ENCODE measurements at regions not wholly inside any gene's neighbourhood (a gene's known extent, or its start where the extent isn't known, plus 50 kb on each side); places are given as distances from the start of the nearest gene placed in this dataset.

DNA sequence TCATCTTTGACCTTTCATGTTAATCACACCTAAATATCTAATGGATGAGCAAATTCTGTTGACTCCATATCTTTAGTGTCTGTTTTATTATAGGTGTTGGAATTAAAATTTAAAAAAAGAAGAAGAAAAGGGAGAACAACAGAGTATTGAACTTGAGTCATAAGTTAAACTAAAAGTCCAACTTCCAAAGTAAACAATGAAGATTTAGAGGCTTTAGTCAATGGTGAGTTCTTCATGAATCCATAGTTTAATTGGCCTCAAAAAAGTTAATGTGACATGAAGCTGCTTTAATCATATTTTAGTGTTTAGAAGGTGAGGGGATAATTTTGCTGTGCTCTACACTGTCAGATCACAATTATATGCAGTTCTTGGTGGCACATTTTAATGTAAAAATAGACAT, 288.2 kb upstream of the RORA start:
- TF ChIP-seq, protein P1, sequence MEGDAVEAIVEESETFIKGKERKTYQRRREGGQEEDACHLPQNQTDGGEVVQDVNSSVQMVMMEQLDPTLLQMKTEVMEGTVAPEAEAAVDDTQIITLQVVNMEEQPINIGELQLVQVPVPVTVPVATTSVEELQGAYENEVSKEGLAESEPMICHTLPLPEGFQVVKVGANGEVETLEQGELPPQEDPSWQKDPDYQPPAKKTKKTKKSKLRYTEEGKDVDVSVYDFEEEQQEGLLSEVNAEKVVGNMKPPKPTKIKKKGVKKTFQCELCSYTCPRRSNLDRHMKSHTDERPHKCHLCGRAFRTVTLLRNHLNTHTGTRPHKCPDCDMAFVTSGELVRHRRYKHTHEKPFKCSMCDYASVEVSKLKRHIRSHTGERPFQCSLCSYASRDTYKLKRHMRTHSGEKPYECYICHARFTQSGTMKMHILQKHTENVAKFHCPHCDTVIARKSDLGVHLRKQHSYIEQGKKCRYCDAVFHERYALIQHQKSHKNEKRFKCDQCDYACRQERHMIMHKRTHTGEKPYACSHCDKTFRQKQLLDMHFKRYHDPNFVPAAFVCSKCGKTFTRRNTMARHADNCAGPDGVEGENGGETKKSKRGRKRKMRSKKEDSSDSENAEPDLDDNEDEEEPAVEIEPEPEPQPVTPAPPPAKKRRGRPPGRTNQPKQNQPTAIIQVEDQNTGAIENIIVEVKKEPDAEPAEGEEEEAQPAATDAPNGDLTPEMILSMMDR (IDR thresholded peaks at IDR 0.05) = no peak
- no peak overlapping the region for H3K27ac ChIP-seq
- intact Hi-C loops (cut with DNase I) = no loop called here
- no peaks in the 10 kb centered on the region for H3K27me3 ChIP-seq
- no peak overlapping the region for H3K4me3 ChIP-seq
- DNase-seq (no peak), ATAC-seq (no peak)
- no peaks in the 10 kb centered on the region for H3K36me3 ChIP-seq
- H3K9me3 ChIP-seq = no peaks in the 10 kb centered on the region
- H3K4me1 ChIP-seq = no peaks in the 10 kb centered on the region

DNA sequence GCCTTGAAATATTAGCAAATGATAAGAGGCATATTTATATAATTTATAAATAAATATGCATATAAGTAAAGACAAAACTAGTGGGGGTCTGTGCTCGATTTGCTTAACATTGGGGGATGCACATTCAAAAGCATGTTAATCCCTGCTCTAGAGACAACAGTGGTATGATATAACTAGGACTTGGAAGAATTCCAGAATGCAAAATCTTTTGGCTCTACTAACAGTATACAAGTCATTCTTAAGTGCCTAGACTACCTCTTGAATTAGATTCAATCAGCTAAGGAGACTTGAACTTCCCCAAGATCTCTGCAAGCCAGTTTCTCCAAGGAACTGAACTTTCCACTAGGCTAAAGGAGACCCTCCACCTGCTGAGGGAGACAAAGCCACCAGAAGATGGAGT, 282.7 kb upstream of the RORA start:
- TF ChIP-seq, protein P1 (IDR thresholded peaks at IDR 0.05) = no peak
- Histone ChIP-seq H3K4me3 (no peak overlapping the region), H3K4me1 (no peaks in the 10 kb centered on the region), H3K36me3 (no peaks in the 10 kb centered on the region), H3K9me3 (no peaks in the 10 kb centered on the region), H3K27ac (no peak overlapping the region), H3K27me3 (peaks cover 0 to 12% of the 10 kb centered on the region in 2 donors)
- DNase-seq (no peak), ATAC-seq (no peak)
- intact Hi-C loops (cut with DNase I) = no loop called here

DNA sequence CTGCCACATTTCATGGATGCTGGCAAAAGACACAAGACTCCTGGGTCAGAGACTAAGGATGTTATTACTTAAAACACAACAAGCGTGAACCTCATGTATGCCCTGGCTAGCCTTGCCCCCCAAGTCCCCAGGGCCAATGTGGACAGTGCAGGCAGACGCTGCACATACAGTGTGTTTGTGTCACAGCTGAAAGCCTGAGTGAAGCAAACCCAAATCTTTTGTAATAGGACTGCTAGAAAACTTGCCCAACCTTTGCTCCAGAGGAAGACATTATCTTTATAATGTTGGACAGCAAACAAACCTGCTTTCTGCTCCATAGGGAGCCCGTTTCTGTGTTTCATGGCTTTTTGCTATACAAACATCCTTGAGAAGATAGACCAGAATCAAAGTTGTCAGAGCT, 282.0 kb upstream of the RORA start:
- TF ChIP-seq, protein P1 (IDR thresholded peaks at IDR 0.05) = no peak
- Histone ChIP-seq H3K4me3 (no peak overlapping the region), H3K27ac (no peak overlapping the region), H3K4me1 (no peaks in the 10 kb centered on the region), H3K9me3 (no peaks in the 10 kb centered on the region), H3K27me3 (peaks cover 0 to 12% of the 10 kb centered on the region in 2 donors), H3K36me3 (no peaks in the 10 kb centered on the region)
- DNase-seq (no peak), ATAC-seq (no peak)
- intact Hi-C loops (cut with DNase I) = no loop called here

DNA sequence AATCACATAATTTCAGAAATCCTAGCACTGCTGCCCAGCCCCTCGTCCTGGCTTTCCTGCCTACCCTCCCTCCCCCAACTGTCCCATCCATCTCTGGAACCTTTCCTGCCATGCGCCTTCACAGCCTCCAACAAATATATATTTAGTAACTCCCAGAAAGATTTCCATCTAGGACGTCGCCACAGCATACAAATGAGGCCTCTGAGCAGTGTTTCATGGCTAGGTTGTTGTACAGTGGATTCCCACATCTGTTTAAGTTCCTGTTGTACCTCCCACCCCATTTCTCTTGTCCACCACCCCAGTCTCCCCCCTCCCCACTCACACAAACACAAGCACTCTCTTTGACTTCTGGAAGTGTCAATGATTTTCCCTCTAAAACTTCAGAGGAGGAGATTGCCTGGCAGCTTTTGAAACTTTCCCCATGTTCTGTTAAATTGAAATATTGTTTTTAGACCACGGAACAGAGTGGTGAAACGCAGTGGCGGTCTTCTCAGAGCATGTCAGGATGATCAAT, 280.3 kb upstream of the RORA start:
- H3K36me3 ChIP-seq = no peaks in the 10 kb centered on the region
- H3K9me3 ChIP-seq = no peaks in the 10 kb centered on the region
- TF ChIP-seq, protein P1 (IDR thresholded peaks at IDR 0.05) = no peak
- no peak overlapping the region for H3K4me3 ChIP-seq
- ATAC-seq (no peak), DNase-seq (peak in 1 of 4 donors; percentile 68)
- H3K27me3 ChIP-seq = peaks cover 0 to 12% of the 10 kb centered on the region in 2 donors
- H3K4me1 ChIP-seq = no peaks in the 10 kb centered on the region
- H3K27ac ChIP-seq = no peak overlapping the region
- intact Hi-C loops (cut with DNase I) = no loop called here

DNA sequence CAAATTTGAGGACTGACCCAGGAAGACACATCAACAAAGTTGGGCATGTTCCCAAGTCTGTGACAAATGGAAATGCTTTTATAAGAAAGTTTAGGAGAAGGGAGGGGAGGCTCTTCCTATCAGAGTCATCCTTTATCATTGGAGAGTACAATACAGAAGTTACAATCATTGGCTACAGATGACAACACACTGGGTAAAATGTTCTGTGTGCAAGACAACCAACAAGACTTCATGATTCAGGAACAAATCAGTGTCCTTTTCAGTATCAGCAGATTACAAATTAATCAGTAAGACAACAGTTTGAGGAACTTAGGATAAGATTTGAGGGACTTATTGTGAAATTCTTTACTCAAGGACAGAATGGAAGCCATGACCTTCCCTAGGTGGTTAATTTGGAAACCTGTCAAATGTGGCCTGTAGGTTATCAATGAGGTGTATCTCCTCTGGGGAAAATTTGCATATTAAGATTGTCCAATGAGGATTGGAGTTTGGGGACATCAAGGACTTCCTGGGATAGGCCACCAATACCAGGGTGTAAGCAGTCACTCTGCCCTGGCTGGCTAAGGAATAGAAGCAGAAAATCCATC, 274.4 kb upstream of the RORA start:
- intact Hi-C loops (cut with DNase I) = no loop called here
- Histone ChIP-seq H3K9me3 (no peaks in the 10 kb centered on the region), H3K36me3 (no peaks in the 10 kb centered on the region), H3K27ac (no peak overlapping the region), H3K4me1 (no peaks in the 10 kb centered on the region), H3K4me3 (no peak overlapping the region), H3K27me3 (peaks cover under 1 to 27% of the 10 kb centered on the region in 2 donors)
- ATAC-seq (no peak), DNase-seq (no peak)
- TF ChIP-seq, protein P1 (IDR thresholded peaks at IDR 0.05) = no peak

Data from left lung (tissue), 4 donors.